ENCODE measurements at regions not wholly inside any gene's neighbourhood (a gene's known extent, or its start where the extent isn't known, plus 50 kb on each side); places are given as distances from the start of the nearest gene placed in this dataset.
"Not testable (repeated sequence)": the region's sequence is repeated elsewhere in the genome, so short reads cannot be mapped to it uniquely, and the experiment has no call there.

GRCh38 chr2:5590886-5591285 is 101.3 kb upstream of the SOX11 start:
- no peak for DNase-seq

- no peak for DNase-seq
Observed at GRCh38 chr2:5592916-5593315, 99.3 kb upstream of the SOX11 start.

GRCh38 chr2:5594249-5594695 is 97.9 kb upstream of the SOX11 start:
- no peak for DNase-seq

- no peak for DNase-seq
Observed at GRCh38 chr2:5596868-5597267, 95.3 kb upstream of the SOX11 start.

- no peak for DNase-seq
Observed at GRCh38 chr2:5598156-5598555, 94.0 kb upstream of the SOX11 start.

- DNase-seq: no peak
Observed at GRCh38 chr2:5609201-5609600, 83.0 kb upstream of the SOX11 start.

GRCh38 chr2:5612666-5613065 is 79.5 kb upstream of the SOX11 start:
- no peak for DNase-seq

- no peak for DNase-seq
Observed at GRCh38 chr2:5616019-5616418, 76.2 kb upstream of the SOX11 start.

GRCh38 chr2:5617358-5617757 is 74.8 kb upstream of the SOX11 start:
- no peak for DNase-seq

- no peak for DNase-seq
Observed at GRCh38 chr2:5617796-5618195, 74.4 kb upstream of the SOX11 start.

GRCh38 chr2:5618271-5618670 is 73.9 kb upstream of the SOX11 start:
- DNase-seq: no peak

- DNase-seq: not testable (repeated sequence)
Observed at GRCh38 chr2:5625556-5626065, 66.6 kb upstream of the SOX11 start.

GRCh38 chr2:5628484-5628883 is 63.7 kb upstream of the SOX11 start:
- not testable (repeated sequence) for DNase-seq

- DNase-seq: not testable (repeated sequence)
Observed at GRCh38 chr2:5629510-5629909, 62.7 kb upstream of the SOX11 start.

GRCh38 chr2:5637051-5637450 is 55.1 kb upstream of the SOX11 start:
- not testable (repeated sequence) for DNase-seq
